LNCaP clone FGC (cell line): ENCODE measurements at regions not wholly inside any gene's neighbourhood (a gene's known extent, or its start where the extent isn't known, plus 50 kb on each side); places are given as distances from the start of the nearest gene placed in this dataset.

ENCODE experiments used
- DNase-seq: peaks from one replicate; pipeline ENCODE4 v3.0.0-alpha.2; 2011; ENCODE audit warnings: low read depth
- H3K4me3 ChIP-seq: 2 replicates; pipeline ENCODE4 v1.5.1; 2011; ENCODE audit warnings: mild to moderate bottlenecking, low read depth, low read length, control low read depth
- CTCF ChIP-seq: IDR thresholded peaks from 2 replicates; pipeline ENCODE4 v1.5.1; 2012; ENCODE audit warnings: mild to moderate bottlenecking; ENCODE audit not compliant: control insufficient read depth, insufficient read depth; ENCODE audit errors: extremely low read depth

- no peak for DNase-seq
- no peak overlapping the region for H3K4me3 ChIP-seq
- no peak for TF ChIP-seq CTCF
These were observed 424.1 kb upstream of the POU3F3 start for GRCh38 chr2:104429639-104430358.

DNA sequence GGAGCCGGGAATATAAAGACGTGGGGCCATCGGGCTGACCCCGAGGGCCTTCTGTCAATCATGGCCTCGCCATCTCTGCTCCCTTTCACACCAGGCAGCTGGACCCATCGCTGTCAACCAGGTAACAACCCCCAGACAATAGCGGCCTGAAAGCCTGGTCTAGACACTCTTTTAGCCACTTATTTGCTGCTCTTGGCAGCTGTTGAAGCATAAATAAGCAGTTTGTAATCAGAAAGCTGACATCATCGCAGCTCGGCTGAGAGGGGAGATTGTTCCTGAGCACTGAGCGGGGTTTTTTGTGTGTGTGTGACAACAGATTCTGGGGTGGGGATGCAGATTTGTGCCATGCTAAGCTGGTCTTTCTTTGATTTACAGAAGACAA, 423.6 kb upstream of the POU3F3 start:
- TF ChIP-seq CTCF: no peak
- DNase-seq: no peak
- no peak overlapping the region for H3K4me3 ChIP-seq

- no peak for DNase-seq
- no peak overlapping the region for H3K4me3 ChIP-seq
- no peak for TF ChIP-seq CTCF
These were observed 423.1 kb upstream of the POU3F3 start for GRCh38 chr2:104430852-104431251.

- no peak overlapping the region for H3K4me3 ChIP-seq
- TF ChIP-seq CTCF: no peak
These were observed 422.2 kb upstream of the POU3F3 start for GRCh38 chr2:104431701-104432121.

GRCh38 chr2:104432401-104432800, 421.5 kb upstream of the POU3F3 start:
- no peak overlapping the region for H3K4me3 ChIP-seq
- TF ChIP-seq CTCF: no peak
- no peak for DNase-seq

More at GRCh38 chr2:104431701-104432121, 422.2 kb upstream of the POU3F3 start:
- DNase-seq: no peak

DNA sequence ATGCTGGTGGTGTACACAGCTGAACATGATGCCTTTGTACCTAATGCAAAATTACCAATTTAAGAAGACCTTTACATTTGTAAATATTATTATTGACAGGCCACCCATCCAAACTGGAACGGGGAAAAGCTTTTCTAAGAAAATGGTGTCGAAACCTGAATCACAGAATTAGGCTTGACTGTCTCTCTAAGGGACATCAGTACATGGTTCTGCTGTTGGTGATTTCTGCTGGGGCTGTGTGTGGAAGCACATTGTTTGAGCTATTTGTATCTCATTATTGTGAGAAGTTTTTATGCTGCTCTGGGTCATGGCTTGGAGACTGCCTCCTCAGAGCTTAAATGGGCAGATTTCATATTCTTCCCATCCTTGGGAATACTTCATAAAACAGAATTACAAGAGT, 420.9 kb upstream of the POU3F3 start:
- no peak for DNase-seq
- TF ChIP-seq CTCF: no peak
- no peak overlapping the region for H3K4me3 ChIP-seq

GRCh38 chr2:104433657-104434056, 420.3 kb upstream of the POU3F3 start:
- DNase-seq: no peak
- no peak overlapping the region for H3K4me3 ChIP-seq
- TF ChIP-seq CTCF: no peak
